ENCODE measurements at regions not wholly inside any gene's neighbourhood (a gene's known extent, or its start where the extent isn't known, plus 50 kb on each side); places are given as distances from the start of the nearest gene placed in this dataset.

DNA sequence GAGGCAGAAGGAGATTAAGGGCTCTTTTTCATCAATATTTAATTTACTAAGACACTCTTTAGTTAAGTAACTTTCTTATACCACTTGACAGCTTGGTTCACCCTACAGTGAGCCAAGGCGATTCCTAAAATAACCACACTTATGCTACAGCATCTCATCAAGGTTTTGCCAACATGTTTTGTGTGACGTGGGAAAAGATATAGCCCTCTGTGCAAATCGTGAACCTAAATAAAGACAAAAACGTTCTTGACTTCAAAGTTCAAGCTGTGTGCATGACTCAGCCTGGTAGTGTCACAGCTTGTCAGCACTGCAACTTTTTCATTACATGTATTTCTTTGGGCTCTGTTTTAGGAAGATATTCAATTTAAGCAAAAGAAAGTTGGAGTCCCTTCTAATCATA is 297.0 kb upstream of the EPHA3 start:
- TF ChIP-seq POLR2AphosphoS5 (IDR thresholded peaks at IDR 0.05) (no peak), CTCF (IDR thresholded peaks at IDR 0.05) (no peak), POLR2A (IDR thresholded peaks at IDR 0.05) (no peak)

Data from breast epithelium (tissue), 3 donors.